ENCODE measurements at regions not wholly inside any gene's neighbourhood (a gene's known extent, or its start where the extent isn't known, plus 50 kb on each side); places are given as distances from the start of the nearest gene placed in this dataset.

DNA sequence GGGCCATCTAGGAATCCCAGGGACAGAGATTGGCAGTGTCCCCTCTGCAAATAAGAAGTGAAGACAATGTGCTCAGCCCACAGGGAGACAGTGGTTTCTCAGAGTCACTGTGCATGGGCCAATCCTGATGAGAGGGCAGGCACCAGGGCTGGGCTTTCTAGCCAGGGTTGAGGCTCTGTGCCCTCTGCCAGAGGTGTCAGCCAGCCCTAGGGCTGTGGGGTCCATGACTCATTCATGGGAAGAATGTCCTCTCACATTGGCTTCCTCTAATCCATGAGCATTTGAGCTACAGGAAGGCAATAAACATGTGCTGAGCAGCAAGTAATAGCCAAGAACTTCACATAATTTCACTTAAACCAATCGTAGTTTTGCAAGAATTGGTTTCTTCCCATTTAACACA lies 482.0 kb upstream of the MGMT start:
- no peak overlapping the region for H2AFZ ChIP-seq (ENCODE audit: low read depth, low read length)
- H2BK120ac ChIP-seq (ENCODE audit: low read depth, low read length) = no peak overlapping the region
- no peak overlapping the region for H3K4ac ChIP-seq (ENCODE audit: low read depth in 1 of 2, low read length in 2 of 2)
- H3K23ac ChIP-seq (ENCODE audit: low read length in 2 of 2) = no peak overlapping the region
- no peak for DNase-seq
- no peaks in the 10 kb centered on the region for H3K79me1 ChIP-seq (replicated peaks; ENCODE audit: low read length, poor library complexity, severe bottlenecking)
- H3K14ac ChIP-seq (ENCODE audit: low read length in 2 of 2) = no peak overlapping the region
- no peak overlapping the region for H2BK15ac ChIP-seq (ENCODE audit: low read depth, poor library complexity, severe bottlenecking)
- H3K4me1 ChIP-seq (ENCODE audit: control insufficient read depth, insufficient read depth, low read depth, low read length) = no peaks in the 10 kb centered on the region
- no peaks in the 10 kb centered on the region for H3K27me3 ChIP-seq (ENCODE audit: control insufficient read depth in 1 of 2, insufficient read depth in 1 of 2, low read length in 2 of 2)
- no peaks in the 10 kb centered on the region for H3K9me3 ChIP-seq (ENCODE audit: control insufficient read depth, low read length)
- no peak overlapping the region for H3K27ac ChIP-seq (ENCODE audit: low read length, poor library complexity, severe bottlenecking)
- H3K4me3 ChIP-seq (ENCODE audit: insufficient read depth in 1 of 2, low read depth in 1 of 2, low read length in 2 of 2) = no peak overlapping the region
- no peak overlapping the region for H4K91ac ChIP-seq (ENCODE audit: low read length)
- H3K4me2 ChIP-seq (ENCODE audit: low read length, poor library complexity, severe bottlenecking) = no peak overlapping the region
- H2BK5ac ChIP-seq (ENCODE audit: low read depth, low read length, poor library complexity, severe bottlenecking) = no peak overlapping the region
- 52% methylated on average over 1 of the region's 1 CpG for WGBS
- H4K8ac ChIP-seq (ENCODE audit: low read length) = no peak overlapping the region
- no peaks in the 10 kb centered on the region for H3K36me3 ChIP-seq (ENCODE audit: control insufficient read depth in 1 of 2, insufficient read depth in 2 of 2, low read depth in 1 of 2, low read length in 2 of 2)
- H3K9ac ChIP-seq (ENCODE audit: low read length) = no peak overlapping the region
- no peak overlapping the region for H2AK5ac ChIP-seq (ENCODE audit: low read length, severe bottlenecking)
- no peak overlapping the region for H2BK12ac ChIP-seq (ENCODE audit: low read length in 2 of 2)
- H3K18ac ChIP-seq (ENCODE audit: low read depth in 1 of 2, low read length in 2 of 2) = no peak overlapping the region

DNA sequence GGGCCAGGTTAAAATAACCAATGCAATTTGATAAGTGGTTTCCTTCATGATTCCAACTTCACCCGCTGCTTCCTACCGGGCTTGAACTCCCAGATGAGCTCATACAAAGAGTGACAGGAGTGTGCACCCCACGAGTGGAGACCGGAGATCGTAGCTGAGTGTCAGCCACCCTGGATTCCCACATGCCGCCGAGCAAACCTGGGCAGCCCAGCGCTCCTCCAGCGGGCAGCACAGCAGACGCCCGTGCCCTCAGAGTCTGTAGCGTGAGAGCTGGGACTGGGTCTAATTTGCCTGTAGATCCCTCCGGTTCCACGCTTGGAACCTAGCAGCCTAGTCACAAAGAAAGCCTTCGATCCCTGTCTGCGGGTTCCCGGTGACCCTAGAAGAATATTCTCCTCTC lies 476.1 kb upstream of the MGMT start:
- H4K8ac ChIP-seq (ENCODE audit: low read length) = no peak overlapping the region
- H3K4ac ChIP-seq (ENCODE audit: low read depth in 1 of 2, low read length in 2 of 2) = no peak overlapping the region
- H2AFZ ChIP-seq (ENCODE audit: low read depth, low read length) = no peak overlapping the region
- H3K9ac ChIP-seq (ENCODE audit: low read length) = no peak overlapping the region
- no peak overlapping the region for H3K4me2 ChIP-seq (ENCODE audit: low read length, poor library complexity, severe bottlenecking)
- H3K4me3 ChIP-seq (ENCODE audit: insufficient read depth in 1 of 2, low read depth in 1 of 2, low read length in 2 of 2) = no peak overlapping the region
- H3K14ac ChIP-seq (ENCODE audit: low read length in 2 of 2) = no peak overlapping the region
- H3K36me3 ChIP-seq (ENCODE audit: control insufficient read depth in 1 of 2, insufficient read depth in 2 of 2, low read depth in 1 of 2, low read length in 2 of 2) = no peaks in the 10 kb centered on the region
- WGBS = 88% methylated on average over 17 of the region's 17 CpGs
- no peaks in the 10 kb centered on the region for H3K79me1 ChIP-seq (replicated peaks; ENCODE audit: low read length, poor library complexity, severe bottlenecking)
- H3K9me3 ChIP-seq (ENCODE audit: control insufficient read depth, low read length) = no peaks in the 10 kb centered on the region
- H3K4me1 ChIP-seq (ENCODE audit: control insufficient read depth, insufficient read depth, low read depth, low read length) = no peaks in the 10 kb centered on the region
- no peak overlapping the region for H2BK12ac ChIP-seq (ENCODE audit: low read length in 2 of 2)
- H3K23ac ChIP-seq (ENCODE audit: low read length in 2 of 2) = no peak overlapping the region
- H3K27me3 ChIP-seq (ENCODE audit: control insufficient read depth in 1 of 2, insufficient read depth in 1 of 2, low read length in 2 of 2) = peaks cover 0 to 3% of the 10 kb centered on the region in 2 experiments
- no peak for DNase-seq
- H3K18ac ChIP-seq (ENCODE audit: low read depth in 1 of 2, low read length in 2 of 2) = no peak overlapping the region
- H2BK15ac ChIP-seq (ENCODE audit: low read depth, poor library complexity, severe bottlenecking) = no peak overlapping the region
- H4K91ac ChIP-seq (ENCODE audit: low read length) = no peak overlapping the region
- H3K27ac ChIP-seq (ENCODE audit: low read length, poor library complexity, severe bottlenecking) = no peak overlapping the region
- no peak overlapping the region for H2BK120ac ChIP-seq (ENCODE audit: low read depth, low read length)
- H2AK5ac ChIP-seq (ENCODE audit: low read length, severe bottlenecking) = no peak overlapping the region
- H2BK5ac ChIP-seq (ENCODE audit: low read depth, low read length, poor library complexity, severe bottlenecking) = no peak overlapping the region

DNA sequence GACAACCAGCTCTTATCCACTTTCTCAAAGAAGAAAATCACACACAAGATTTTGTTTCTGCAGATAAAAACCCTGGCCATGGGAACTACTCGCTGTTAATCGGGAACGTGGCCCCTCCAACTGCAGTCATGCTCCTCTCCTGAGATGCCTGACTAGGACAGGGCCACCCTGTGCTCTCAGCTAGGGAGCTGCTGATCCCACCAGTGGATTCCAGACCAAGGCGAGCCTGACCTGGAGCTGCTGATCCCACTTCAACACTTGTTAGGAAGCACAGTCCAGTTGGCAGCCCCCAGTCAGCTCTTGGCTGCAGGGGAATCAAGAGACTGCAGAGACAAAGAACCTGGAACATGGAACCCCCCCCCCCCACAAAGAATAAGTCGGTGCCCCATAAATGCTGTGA lies 474.3 kb upstream of the MGMT start:
- no peaks in the 10 kb centered on the region for H3K79me1 ChIP-seq (replicated peaks; ENCODE audit: low read length, poor library complexity, severe bottlenecking)
- no peak overlapping the region for H3K18ac ChIP-seq (ENCODE audit: low read depth in 1 of 2, low read length in 2 of 2)
- H2BK15ac ChIP-seq (ENCODE audit: low read depth, poor library complexity, severe bottlenecking) = no peak overlapping the region
- 72% methylated on average over 4 of the region's 5 CpGs for WGBS
- no peaks in the 10 kb centered on the region for H3K9me3 ChIP-seq (ENCODE audit: control insufficient read depth, low read length)
- H3K36me3 ChIP-seq (ENCODE audit: control insufficient read depth in 1 of 2, insufficient read depth in 2 of 2, low read depth in 1 of 2, low read length in 2 of 2) = no peaks in the 10 kb centered on the region
- no peak overlapping the region for H3K27ac ChIP-seq (ENCODE audit: low read length, poor library complexity, severe bottlenecking)
- H3K4me2 ChIP-seq (ENCODE audit: low read length, poor library complexity, severe bottlenecking) = no peak overlapping the region
- no peak for DNase-seq
- no peak overlapping the region for H3K14ac ChIP-seq (ENCODE audit: low read length in 2 of 2)
- no peak overlapping the region for H3K4me3 ChIP-seq (ENCODE audit: insufficient read depth in 1 of 2, low read depth in 1 of 2, low read length in 2 of 2)
- H2AFZ ChIP-seq (ENCODE audit: low read depth, low read length) = no peak overlapping the region
- H4K8ac ChIP-seq (ENCODE audit: low read length) = no peak overlapping the region
- peaks cover 0 to 3% of the 10 kb centered on the region in 2 experiments for H3K27me3 ChIP-seq (ENCODE audit: control insufficient read depth in 1 of 2, insufficient read depth in 1 of 2, low read length in 2 of 2)
- H3K4me1 ChIP-seq (ENCODE audit: control insufficient read depth, insufficient read depth, low read depth, low read length) = no peaks in the 10 kb centered on the region
- no peak overlapping the region for H4K91ac ChIP-seq (ENCODE audit: low read length)
- H3K9ac ChIP-seq (ENCODE audit: low read length) = no peak overlapping the region
- H3K4ac ChIP-seq (ENCODE audit: low read depth in 1 of 2, low read length in 2 of 2) = no peak overlapping the region
- H2BK5ac ChIP-seq (ENCODE audit: low read depth, low read length, poor library complexity, severe bottlenecking) = no peak overlapping the region
- H2BK12ac ChIP-seq (ENCODE audit: low read length in 2 of 2) = no peak overlapping the region
- H3K23ac ChIP-seq (ENCODE audit: low read length in 2 of 2) = no peak overlapping the region
- H2BK120ac ChIP-seq (ENCODE audit: low read depth, low read length) = no peak overlapping the region
- no peak overlapping the region for H2AK5ac ChIP-seq (ENCODE audit: low read length, severe bottlenecking)

DNA sequence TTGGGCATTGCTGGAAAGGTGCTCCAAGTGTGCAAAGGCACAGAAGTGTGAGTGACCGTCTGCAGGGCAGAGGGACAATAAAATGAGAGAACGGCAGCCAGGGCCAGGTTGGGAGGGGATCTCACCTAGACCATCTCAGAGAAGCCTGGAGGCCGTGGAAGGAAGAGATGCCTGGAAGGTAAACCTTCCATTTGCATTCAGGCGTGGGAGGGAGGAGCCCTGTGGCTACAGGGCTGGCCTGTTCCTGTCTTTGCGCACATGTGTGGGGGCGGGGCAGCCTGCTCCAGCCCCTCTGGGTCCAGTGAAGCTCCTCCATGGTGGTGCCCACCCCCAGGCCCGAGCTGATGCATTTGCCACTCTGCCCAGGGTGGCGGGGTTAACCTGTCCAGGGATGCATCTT lies 473.6 kb upstream of the MGMT start:
- no peak overlapping the region for H4K91ac ChIP-seq (ENCODE audit: low read length)
- DNase-seq = no peak
- no peak overlapping the region for H2AK5ac ChIP-seq (ENCODE audit: low read length, severe bottlenecking)
- no peak overlapping the region for H2BK15ac ChIP-seq (ENCODE audit: low read depth, poor library complexity, severe bottlenecking)
- H3K18ac ChIP-seq (ENCODE audit: low read depth in 1 of 2, low read length in 2 of 2) = no peak overlapping the region
- H2BK5ac ChIP-seq (ENCODE audit: low read depth, low read length, poor library complexity, severe bottlenecking) = no peak overlapping the region
- no peaks in the 10 kb centered on the region for H3K4me1 ChIP-seq (ENCODE audit: control insufficient read depth, insufficient read depth, low read depth, low read length)
- H3K9ac ChIP-seq (ENCODE audit: low read length) = no peak overlapping the region
- H3K36me3 ChIP-seq (ENCODE audit: control insufficient read depth in 1 of 2, insufficient read depth in 2 of 2, low read depth in 1 of 2, low read length in 2 of 2) = no peaks in the 10 kb centered on the region
- no peak overlapping the region for H3K4ac ChIP-seq (ENCODE audit: low read depth in 1 of 2, low read length in 2 of 2)
- peaks cover 0 to 3% of the 10 kb centered on the region in 2 experiments for H3K27me3 ChIP-seq (ENCODE audit: control insufficient read depth in 1 of 2, insufficient read depth in 1 of 2, low read length in 2 of 2)
- no peak overlapping the region for H2BK120ac ChIP-seq (ENCODE audit: low read depth, low read length)
- no peak overlapping the region for H4K8ac ChIP-seq (ENCODE audit: low read length)
- H3K23ac ChIP-seq (ENCODE audit: low read length in 2 of 2) = no peak overlapping the region
- H3K14ac ChIP-seq (ENCODE audit: low read length in 2 of 2) = no peak overlapping the region
- 76% methylated on average over 7 of the region's 8 CpGs for WGBS
- H3K4me3 ChIP-seq (ENCODE audit: insufficient read depth in 1 of 2, low read depth in 1 of 2, low read length in 2 of 2) = no peak overlapping the region
- H3K79me1 ChIP-seq (replicated peaks; ENCODE audit: low read length, poor library complexity, severe bottlenecking) = no peaks in the 10 kb centered on the region
- no peak overlapping the region for H2BK12ac ChIP-seq (ENCODE audit: low read length in 2 of 2)
- H2AFZ ChIP-seq (ENCODE audit: low read depth, low read length) = no peak overlapping the region
- H3K27ac ChIP-seq (ENCODE audit: low read length, poor library complexity, severe bottlenecking) = no peak overlapping the region
- no peaks in the 10 kb centered on the region for H3K9me3 ChIP-seq (ENCODE audit: control insufficient read depth, low read length)
- no peak overlapping the region for H3K4me2 ChIP-seq (ENCODE audit: low read length, poor library complexity, severe bottlenecking)

Measured in mesenchymal stem cell (in vitro differentiated cells and primary cell).